GM13976 (cell line): ENCODE measurements at regions not wholly inside any gene's neighbourhood (a gene's known extent, or its start where the extent isn't known, plus 50 kb on each side); places are given as distances from the start of the nearest gene placed in this dataset.
A peak's percentile ranks its signal among the peaks of the same experiment; 100 is the strongest.

Experiments used
- DNase-seq: peaks from one replicate; pipeline ENCODE4 v3.0.0; 2012; ENCODE audit warnings: low spot score
- in situ Hi-C: fragments of 300-500 bp; cut with MboI; formaldehyde crosslinking; loops from one replicate; pipeline ENCODE4 v1.12.0; 2022; ENCODE audit warnings: low sequenced_read_pairs, mixed read lengths, inconsistent platforms; ENCODE audit not compliant: unreplicated experiment
- TF ChIP-seq, protein P1 (sequence below): IDR thresholded peaks from 2 replicates; pipeline ENCODE4 v1.5.1; 2012; ENCODE audit warnings: borderline replicate concordance, mild to moderate bottlenecking; ENCODE audit not compliant: insufficient read depth; ENCODE audit errors: extremely low read depth, missing control alignments, control extremely low read depth

DNA sequence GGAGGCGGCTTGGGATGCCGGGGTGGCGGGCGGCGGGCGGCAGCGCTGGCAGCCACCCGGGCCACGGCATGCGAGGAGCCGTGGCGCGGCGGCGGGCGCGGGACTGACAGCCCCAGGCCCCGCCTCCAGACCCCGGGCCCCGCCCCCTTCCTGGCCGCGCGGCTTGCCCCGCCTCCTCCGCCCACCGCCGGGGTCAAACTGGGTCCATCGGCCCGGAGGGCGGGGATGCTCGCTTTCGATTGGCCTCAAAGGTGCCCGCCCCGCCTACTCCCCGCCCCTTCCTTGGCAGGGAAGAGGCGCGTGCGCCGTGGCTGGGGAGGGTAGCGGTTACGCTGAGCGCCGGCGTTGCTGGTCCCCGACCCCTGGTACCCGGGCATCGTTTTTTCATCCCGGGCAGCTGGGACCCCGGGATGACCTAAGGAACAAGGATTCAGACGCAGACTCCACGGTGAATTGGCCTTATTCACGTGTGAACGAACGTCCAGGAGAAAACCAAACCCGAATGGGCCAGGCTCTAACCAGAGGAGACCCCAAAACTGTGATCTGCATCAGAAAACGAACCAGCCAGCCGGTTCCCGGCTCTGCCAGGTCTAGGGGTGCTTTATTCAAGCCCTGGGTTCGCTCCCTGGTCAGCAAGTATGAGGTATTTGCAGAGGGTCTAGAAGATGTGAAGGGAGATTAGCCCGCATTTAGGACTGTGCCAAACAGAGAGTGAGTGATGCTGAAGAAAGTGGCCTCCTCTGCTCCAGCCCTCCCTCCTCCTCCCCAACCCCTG lies 117.2 kb upstream of the GUCA2B start:
- DNase-seq = peak; percentile 99
- TF ChIP-seq, protein P1, sequence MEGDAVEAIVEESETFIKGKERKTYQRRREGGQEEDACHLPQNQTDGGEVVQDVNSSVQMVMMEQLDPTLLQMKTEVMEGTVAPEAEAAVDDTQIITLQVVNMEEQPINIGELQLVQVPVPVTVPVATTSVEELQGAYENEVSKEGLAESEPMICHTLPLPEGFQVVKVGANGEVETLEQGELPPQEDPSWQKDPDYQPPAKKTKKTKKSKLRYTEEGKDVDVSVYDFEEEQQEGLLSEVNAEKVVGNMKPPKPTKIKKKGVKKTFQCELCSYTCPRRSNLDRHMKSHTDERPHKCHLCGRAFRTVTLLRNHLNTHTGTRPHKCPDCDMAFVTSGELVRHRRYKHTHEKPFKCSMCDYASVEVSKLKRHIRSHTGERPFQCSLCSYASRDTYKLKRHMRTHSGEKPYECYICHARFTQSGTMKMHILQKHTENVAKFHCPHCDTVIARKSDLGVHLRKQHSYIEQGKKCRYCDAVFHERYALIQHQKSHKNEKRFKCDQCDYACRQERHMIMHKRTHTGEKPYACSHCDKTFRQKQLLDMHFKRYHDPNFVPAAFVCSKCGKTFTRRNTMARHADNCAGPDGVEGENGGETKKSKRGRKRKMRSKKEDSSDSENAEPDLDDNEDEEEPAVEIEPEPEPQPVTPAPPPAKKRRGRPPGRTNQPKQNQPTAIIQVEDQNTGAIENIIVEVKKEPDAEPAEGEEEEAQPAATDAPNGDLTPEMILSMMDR = no peak
- in situ Hi-C loops = no loop called here

DNA sequence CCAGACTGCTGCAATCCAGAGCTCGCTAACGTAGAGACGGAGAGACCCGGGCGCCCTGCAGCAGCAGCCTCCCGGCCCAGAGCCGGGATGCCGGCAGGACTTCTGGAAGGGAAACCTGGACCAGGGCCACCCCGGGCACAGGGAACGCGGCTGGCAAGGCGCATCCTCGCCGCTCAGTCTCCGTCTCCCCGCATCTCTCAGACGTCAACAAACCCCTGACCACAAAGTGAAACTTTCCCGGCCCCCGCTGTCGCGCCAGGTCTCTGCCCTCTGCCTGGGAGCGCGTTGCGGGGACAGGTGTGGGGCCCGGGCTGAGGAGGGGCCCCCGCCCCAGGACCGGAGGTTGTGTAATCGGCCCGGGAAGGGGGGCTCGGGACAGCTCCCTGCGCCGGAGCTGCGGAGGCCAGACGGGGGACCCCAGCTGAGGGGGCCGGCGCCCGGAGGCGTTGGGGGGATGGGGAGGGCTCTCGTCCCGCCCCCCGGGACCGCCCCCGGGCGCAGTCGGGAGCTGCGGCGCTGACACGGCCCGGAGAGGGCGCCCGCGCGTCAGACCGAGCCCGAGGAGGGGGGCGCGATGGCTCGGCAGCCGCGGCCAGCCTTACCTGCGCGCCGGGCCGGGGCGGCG lies 116.6 kb upstream of the HIVEP3 start:
- DNase-seq = peak; percentile 90
- TF ChIP-seq, protein P1 = peak; percentile 76
- in situ Hi-C loops = no loop called here

DNA sequence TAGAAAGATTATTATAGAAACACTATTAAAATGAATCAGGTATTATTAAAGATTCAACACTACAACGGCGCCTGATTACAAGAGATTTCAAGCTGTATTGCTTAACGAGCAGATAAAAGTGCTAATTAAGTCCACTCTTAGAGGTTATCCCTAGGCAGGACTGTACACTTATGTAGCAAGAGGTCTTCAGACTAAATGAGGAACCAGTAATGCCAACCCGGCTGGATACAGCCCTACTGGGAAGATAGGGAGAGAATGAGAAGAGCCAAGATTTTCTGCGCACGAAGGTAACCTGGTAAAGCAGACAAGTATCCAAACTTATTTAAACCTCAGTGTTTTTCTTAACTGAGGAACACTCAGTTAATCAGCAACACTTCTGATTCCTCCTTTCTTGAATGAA lies 115.7 kb upstream of the HIVEP3 start:
- DNase-seq = no peak
- TF ChIP-seq, protein P1 = no peak
- in situ Hi-C loops = no loop called here

DNA sequence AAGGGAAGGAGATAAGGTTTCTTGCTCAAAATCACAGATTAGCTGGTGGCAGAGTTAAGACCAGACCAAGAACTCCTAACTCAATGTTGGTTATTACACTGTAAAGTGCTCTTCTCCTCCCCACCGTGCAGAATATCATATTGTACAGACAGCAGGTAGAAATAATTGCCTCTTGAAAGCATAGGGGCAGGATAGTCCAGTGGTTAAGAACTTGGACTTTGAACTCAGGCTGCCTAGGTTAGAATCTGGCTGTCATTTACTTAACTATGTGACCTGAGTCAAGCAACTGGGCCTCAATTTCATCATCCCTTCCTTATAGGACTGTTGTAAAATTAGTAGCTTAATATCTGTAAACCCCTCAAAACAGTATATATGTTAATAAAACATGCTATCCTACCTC lies 114.9 kb upstream of the HIVEP3 start:
- TF ChIP-seq, protein P1 = no peak
- no peak for DNase-seq
- in situ Hi-C loops = no loop called here

DNA sequence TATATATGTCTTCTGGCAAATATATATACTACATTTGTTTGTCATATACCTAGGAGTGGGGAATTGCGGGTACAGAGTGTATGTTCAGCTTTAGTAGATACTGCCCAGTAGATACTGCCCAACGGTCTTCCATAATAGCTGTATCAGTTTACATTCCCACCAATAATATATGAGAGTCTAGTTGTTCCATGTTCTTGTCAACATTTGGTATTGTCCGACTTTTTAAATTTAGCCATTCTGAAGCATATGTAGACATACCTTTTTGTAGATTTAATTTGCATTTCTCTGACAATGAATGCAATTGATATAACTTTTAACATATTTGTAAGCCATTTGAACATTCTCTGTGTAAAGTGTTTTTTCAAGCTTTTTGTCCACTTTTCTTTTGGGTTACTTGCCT lies 99.0 kb upstream of the HIVEP3 start:
- TF ChIP-seq, protein P1 = no peak
- in situ Hi-C loops = no loop called here
- no peak for DNase-seq

DNA sequence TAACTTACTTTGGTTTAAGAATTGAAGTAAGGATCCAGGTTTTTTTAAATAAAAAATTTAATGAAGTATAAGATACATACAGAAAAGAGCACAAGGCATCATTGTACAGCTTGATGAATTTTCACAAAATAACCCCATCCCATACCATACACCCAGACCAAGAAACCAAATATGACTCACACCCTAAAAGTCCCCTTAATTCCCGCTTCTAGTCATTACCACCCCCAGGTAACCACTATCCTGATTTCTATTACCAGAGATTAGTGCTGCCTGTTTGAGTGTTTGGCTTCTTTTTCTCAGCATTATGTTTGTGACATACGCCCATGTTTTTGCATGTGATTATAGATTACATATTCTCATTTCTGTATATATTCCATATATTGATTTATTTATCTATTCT lies 98.5 kb upstream of the HIVEP3 start:
- TF ChIP-seq, protein P1 = no peak
- in situ Hi-C loops = no loop called here
- no peak for DNase-seq
